Stimulated activated CD8-positive, alpha-beta memory T cell treated with anti-CD3 and anti-CD28 coated beads, Interleukin-15, amount 100 ng/mL, for 48 hours (primary cell): ENCODE measurements at regions not wholly inside any gene's neighbourhood (a gene's known extent, or its start where the extent isn't known, plus 50 kb on each side); places are given as distances from the start of the nearest gene placed in this dataset.
"Not testable (repeated sequence)": the region's sequence is repeated elsewhere in the genome, so short reads cannot be mapped to it uniquely, and the experiment has no call there.

Source experiments
- DNase-seq, 2 donors: peaks; one replicate each; pipeline ENCODE4 v3.0.0-alpha.2; 2020; ENCODE audit warnings: low read depth in 2 of 2

DNA sequence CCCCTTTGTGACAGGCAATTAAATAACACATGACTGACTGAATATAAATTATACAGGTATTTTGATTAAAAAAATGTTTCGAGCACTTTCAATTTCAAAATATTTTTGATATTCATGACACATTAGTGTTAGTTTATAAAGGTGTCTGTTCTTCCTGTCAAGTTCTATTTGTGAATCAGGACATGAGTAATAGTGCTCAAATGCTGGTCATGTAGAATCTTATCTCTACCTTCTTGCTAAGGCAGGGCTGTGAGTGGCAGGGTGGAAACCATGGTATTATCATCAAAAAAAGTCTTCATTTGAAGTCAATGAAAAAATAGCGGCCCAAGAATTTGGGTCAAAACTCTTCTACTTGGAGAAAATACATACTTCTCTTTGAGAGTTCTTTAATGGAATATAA is 250.2 kb downstream of the DACT1 start:
- DNase-seq, result no peak

DNA sequence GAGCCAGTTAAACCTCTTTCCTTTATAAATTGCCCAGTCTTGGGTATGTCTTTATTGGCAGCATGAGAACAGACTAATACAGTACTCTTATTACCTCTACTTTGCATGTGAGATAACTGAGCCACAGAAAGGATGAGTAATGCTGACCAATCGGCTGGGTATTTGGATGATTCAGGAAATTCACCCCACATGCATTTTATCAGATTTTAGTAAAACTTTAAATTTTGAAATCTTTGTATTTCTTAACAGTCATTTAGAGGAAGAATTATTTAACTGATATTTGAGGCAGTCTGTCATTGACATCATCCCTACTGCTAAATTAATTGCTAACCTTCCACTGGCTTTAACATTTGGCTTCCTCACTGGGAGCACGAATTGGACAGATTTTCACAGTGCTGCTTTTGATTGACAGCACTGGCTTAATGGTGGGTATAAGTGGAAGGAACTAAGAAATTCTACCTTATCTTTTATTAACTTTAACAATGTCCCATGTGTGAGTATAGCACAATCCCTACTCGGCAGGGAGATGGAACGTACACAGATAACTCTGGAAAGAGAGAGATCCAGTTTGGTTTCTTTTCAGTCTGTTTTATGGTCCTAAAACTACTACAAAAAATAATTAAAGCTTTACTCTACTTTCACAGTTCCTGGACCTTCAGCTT is 261.0 kb downstream of the DACT1 start:
- DNase-seq, result no peak

- no peak for DNase-seq
Measured at GRCh38 chr14:58899317-58899713, 261.6 kb downstream of the DACT1 start.

GRCh38 chr14:58901826-58902225 is 264.1 kb downstream of the DACT1 start:
- DNase-seq, result no peak

- no peak for DNase-seq
Measured at GRCh38 chr14:58904776-58905175, 267.0 kb downstream of the DACT1 start.

DNA sequence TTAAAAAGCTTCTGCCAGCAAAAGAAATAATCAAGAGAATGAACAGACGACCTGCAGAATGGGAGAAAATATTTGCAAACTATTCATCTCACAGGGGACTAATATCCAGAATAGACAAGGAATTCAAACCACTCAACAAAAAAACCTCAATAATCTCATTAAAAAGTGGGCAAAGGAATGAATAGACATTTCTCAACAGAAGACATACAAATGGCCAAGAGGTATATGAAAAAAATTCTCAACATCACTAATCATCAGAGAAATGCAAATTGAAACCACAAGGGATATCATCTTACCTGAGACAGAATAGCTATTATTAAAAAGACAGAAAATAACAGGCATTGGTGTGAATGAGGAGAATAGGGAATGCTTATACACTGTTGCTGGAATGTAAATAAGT is 270.0 kb downstream of the DACT1 start:
- no peak for DNase-seq

DNA sequence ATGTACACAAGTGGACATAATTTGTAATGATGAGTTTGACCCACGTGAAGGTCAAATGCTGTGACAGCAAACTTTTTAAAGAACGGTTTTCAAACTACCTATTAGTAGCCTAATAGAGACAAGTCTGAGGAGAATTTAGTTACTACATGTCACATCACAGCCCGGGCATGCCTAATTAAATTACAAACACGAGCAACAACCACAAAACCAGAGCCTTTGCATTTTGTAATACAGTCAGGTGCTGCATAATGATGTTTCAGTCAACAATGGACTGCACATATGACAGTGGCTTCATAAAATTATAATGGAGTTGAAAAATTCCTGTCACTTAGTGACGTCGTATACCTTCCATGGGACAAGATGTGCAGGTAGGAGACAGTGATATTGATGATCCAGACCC is 274.5 kb downstream of the DACT1 start:
- no peak for DNase-seq

- no peak for DNase-seq
Measured at GRCh38 chr14:58912799-58913432, 275.2 kb downstream of the DACT1 start.

- no peak for DNase-seq
Measured at GRCh38 chr14:58914279-58914855, 274.1 kb upstream of the DAAM1 start.

DNA sequence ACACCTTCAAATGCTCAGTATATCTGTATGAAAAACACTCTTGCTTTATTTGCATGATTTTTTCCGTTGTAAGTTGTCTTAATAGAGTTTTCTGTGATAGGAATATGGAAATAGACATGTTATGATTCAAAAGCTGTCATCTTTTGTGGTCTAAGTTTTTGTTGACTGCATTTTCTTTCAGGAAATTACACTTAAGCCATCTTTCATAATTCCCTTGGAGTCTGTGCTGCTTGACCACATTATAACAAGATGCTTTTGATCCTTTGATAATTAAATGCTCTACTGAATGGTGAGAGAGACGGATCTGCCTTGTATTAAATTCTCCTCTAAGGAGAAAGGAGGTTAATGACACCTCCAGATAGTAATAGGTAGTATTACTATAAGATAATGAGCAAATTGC is 272.8 kb upstream of the DAAM1 start:
- no peak for DNase-seq

GRCh38 chr14:58918066-58918738 is 270.3 kb upstream of the DAAM1 start:
- DNase-seq, result no peak

DNA sequence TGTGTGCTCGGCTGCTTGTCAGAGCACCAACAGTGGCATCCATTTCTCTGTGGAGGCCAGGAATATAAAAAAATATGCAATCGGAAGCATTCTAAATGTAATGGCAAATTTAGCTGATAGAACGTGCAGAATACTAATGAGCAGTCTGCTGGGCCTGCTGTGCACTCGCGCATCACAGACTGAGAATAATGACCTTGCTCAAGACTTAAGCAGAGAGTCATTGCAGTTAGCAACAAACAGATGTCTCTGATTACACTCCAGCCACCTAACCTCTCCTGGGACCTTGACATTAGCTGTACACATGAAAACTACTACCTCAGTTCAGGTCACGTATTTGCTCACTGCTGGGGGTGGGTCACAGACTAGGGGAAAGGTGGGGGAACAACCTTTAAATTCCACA is 269.2 kb upstream of the DAAM1 start:
- DNase-seq, result no peak

GRCh38 chr14:58920230-58920629 is 268.2 kb upstream of the DAAM1 start:
- DNase-seq, result no peak

DNA sequence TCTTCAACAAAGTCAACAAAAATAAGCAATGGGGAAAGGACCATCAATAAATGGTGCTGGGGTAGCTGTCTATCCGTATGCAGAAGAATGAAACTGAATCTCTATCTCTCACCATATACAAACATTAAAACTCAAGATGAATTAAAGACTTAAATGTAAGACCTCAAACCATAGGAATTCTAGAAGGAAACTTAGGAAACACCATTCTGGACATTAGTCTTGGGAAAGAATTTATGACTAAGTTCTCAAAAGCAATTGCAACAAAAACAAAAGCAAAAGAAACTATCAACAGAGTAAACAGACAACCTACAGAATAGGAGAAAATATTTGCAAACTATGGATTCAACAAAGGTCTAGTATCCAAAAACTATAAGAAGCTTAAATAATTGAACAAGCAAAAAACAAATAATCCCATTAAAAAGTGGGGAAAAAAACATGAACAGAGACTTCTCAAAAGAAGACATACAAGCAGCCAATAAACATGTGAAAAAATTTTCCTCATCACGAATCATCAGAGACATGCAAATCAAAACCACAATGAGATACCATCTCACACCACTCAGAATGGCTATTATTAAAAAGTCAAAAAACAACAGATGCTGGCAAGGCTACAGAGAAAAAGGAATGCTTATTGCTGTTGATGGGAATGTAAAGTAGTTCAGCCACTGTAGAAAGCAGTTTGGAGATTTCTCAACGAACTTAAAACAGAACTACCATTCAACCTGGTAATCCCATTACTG is 266.1 kb upstream of the DAAM1 start:
- DNase-seq, result not testable (repeated sequence)

- no peak for DNase-seq
Measured at GRCh38 chr14:58923751-58924405, 264.6 kb upstream of the DAAM1 start.

GRCh38 chr14:58941629-58942028 is 246.8 kb upstream of the DAAM1 start:
- no peak for DNase-seq

- no peak for DNase-seq
Measured at GRCh38 chr14:58942516-58942915, 246.0 kb upstream of the DAAM1 start.

DNA sequence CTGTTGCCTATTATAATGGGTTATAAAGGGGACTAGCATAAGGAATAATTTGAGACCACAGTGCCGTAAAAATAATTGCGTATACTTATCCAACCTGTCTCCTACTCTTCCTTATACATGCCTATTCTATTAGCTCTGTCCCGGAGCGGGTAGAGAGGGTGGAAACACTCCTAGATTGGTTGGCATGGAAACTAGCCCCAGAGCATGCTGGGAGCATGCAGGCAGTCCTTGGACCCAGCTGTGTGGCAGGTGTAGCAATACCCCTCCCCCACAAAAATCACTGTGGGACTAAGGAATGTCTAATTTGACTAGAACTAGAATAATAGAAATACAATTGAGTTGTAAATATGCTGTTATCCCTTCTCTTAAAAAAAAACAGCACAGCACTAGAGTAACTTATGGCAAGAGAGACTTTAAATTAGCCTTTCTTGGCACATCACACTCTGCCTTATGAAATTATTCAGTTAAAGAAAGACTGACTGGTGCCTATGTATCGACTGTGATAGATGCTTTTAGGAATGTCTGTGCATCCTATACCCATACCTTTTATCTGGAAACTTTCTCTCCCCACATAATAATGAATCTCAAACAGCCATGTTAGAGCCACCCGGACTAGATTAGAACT is 244.0 kb upstream of the DAAM1 start:
- DNase-seq, result no peak

- DNase-seq, result no peak
Measured at GRCh38 chr14:58944968-58945356, 243.5 kb upstream of the DAAM1 start.

- DNase-seq, result no peak
Measured at GRCh38 chr14:58946431-58946830, 242.0 kb upstream of the DAAM1 start.

GRCh38 chr14:58947156-58947555 is 241.3 kb upstream of the DAAM1 start:
- DNase-seq, result no peak
